ENCODE measurements at regions not wholly inside any gene's neighbourhood (a gene's known extent, or its start where the extent isn't known, plus 50 kb on each side); places are given as distances from the start of the nearest gene placed in this dataset.

- no peak for DNase-seq (ENCODE audit: low spot score)
- Histone ChIP-seq H3K4me3 (ENCODE audit: low read depth in 1 of 3, low read length in 3 of 3) (no peak overlapping the region), H3K9me3 (ENCODE audit: control insufficient read depth in 4 of 4, low read length in 3 of 4) (no peaks in the 10 kb centered on the region), H3K27ac (ENCODE audit: low read depth in 1 of 2, low read length in 2 of 2) (no peak overlapping the region), H3K9ac (ENCODE audit: low read depth in 1 of 2, low read length in 2 of 2) (no peak overlapping the region), H3K36me3 (ENCODE audit: control insufficient read depth in 4 of 4, insufficient read depth in 3 of 4, low read depth in 1 of 4, low read length in 3 of 4) (no peaks in the 10 kb centered on the region), H3K4me1 (ENCODE audit: control insufficient read depth in 4 of 4, insufficient read depth in 4 of 4, low read length in 3 of 4) (no peaks in the 10 kb centered on the region), H3K27me3 (ENCODE audit: control insufficient read depth in 4 of 4, insufficient read depth in 4 of 4, low read length in 3 of 4) (peaks cover 0 to 2% (median 0%) of the 10 kb centered on the region in 4 donors)
- 23% methylated on average over 12 of the region's 12 CpGs for WGBS
- no peak for TF ChIP-seq FOXA1 (IDR thresholded peaks at IDR 0.05)
- TF ChIP-seq NR2F2 (IDR thresholded peaks at IDR 0.05) = no peak
- no peak for TF ChIP-seq MAX (IDR thresholded peaks at IDR 0.05)
- no peak for TF ChIP-seq GABPA (IDR thresholded peaks at IDR 0.05 in 1 of 2, conservative IDR thresholded peaks at IDR 0.05 in 1 of 2)
- no peak for TF ChIP-seq HNF4A (conservative IDR thresholded peaks at IDR 0.05)
- TF ChIP-seq ATF3 (IDR thresholded peaks at IDR 0.05) = no peak
These were observed 568.4 kb downstream of the PLA2G4A start for GRCh38 chr1:187396929-187397796.

GRCh38 chr1:187408212-187409004 is 579.7 kb downstream of the PLA2G4A start:
- WGBS = 39% methylated on average over 4 of the region's 4 CpGs
- no peak for TF ChIP-seq HNF4G (IDR thresholded peaks at IDR 0.05)
- no peak for TF ChIP-seq FOXA2 (IDR thresholded peaks at IDR 0.05)
- no peak for TF ChIP-seq YY1 (IDR thresholded peaks at IDR 0.05)
- no peak for TF ChIP-seq TAF1 (conservative IDR thresholded peaks at IDR 0.05)
- TF ChIP-seq EGR1 (IDR thresholded peaks at IDR 0.05; ENCODE audit: low read depth in 2 of 2) = no peak

GRCh38 chr1:187409341-187409740 is 580.6 kb downstream of the PLA2G4A start:
- H3K4me3 ChIP-seq (ENCODE audit: low read depth in 1 of 3, low read length in 3 of 3) = no peak overlapping the region
- H3K9ac ChIP-seq (ENCODE audit: low read depth in 1 of 2, low read length in 2 of 2) = no peak overlapping the region
- no peak overlapping the region for H3K27ac ChIP-seq (ENCODE audit: low read depth in 1 of 2, low read length in 2 of 2)
- TF ChIP-seq FOXA2 (IDR thresholded peaks at IDR 0.05) = no peak
- DNase-seq (ENCODE audit: low spot score) = no peak
- no peaks in the 10 kb centered on the region for H3K9me3 ChIP-seq (ENCODE audit: control insufficient read depth in 4 of 4, low read length in 3 of 4)
- H3K36me3 ChIP-seq (ENCODE audit: control insufficient read depth in 4 of 4, insufficient read depth in 3 of 4, low read depth in 1 of 4, low read length in 3 of 4) = no peaks in the 10 kb centered on the region
- H3K4me1 ChIP-seq (ENCODE audit: control insufficient read depth in 4 of 4, insufficient read depth in 4 of 4, low read length in 3 of 4) = no peaks in the 10 kb centered on the region
- no peaks in the 10 kb centered on the region for H3K27me3 ChIP-seq (ENCODE audit: control insufficient read depth in 4 of 4, insufficient read depth in 4 of 4, low read length in 3 of 4)
- 15% methylated on average over 2 of the region's 2 CpGs for WGBS

More at GRCh38 chr1:187408212-187409004, 579.7 kb downstream of the PLA2G4A start:
- Histone ChIP-seq H3K9ac (ENCODE audit: low read depth in 1 of 2, low read length in 2 of 2) (no peak overlapping the region), H3K27me3 (ENCODE audit: control insufficient read depth in 4 of 4, insufficient read depth in 4 of 4, low read length in 3 of 4) (no peaks in the 10 kb centered on the region), H3K36me3 (ENCODE audit: control insufficient read depth in 4 of 4, insufficient read depth in 3 of 4, low read depth in 1 of 4, low read length in 3 of 4) (no peaks in the 10 kb centered on the region), H3K4me1 (ENCODE audit: control insufficient read depth in 4 of 4, insufficient read depth in 4 of 4, low read length in 3 of 4) (no peaks in the 10 kb centered on the region), H3K9me3 (ENCODE audit: control insufficient read depth in 4 of 4, low read length in 3 of 4) (no peaks in the 10 kb centered on the region), H3K27ac (ENCODE audit: low read depth in 1 of 2, low read length in 2 of 2) (no peak overlapping the region), H3K4me3 (ENCODE audit: low read depth in 1 of 3, low read length in 3 of 3) (no peak overlapping the region)
- DNase-seq (ENCODE audit: low spot score) = no peak

- WGBS = 77% methylated on average over 3 of the region's 3 CpGs
- no peak for TF ChIP-seq NR2F2 (IDR thresholded peaks at IDR 0.05)
- TF ChIP-seq ZBTB33 (IDR thresholded peaks at IDR 0.05) = no peak
- no peak for TF ChIP-seq JUND (IDR thresholded peaks at IDR 0.05)
- TF ChIP-seq RXRA (IDR thresholded peaks at IDR 0.05) = no peak
- TF ChIP-seq GABPA (IDR thresholded peaks at IDR 0.05 in 1 of 2, conservative IDR thresholded peaks at IDR 0.05 in 1 of 2) = no peak
- no peak for TF ChIP-seq ATF3 (IDR thresholded peaks at IDR 0.05)
- TF ChIP-seq HNF4G (IDR thresholded peaks at IDR 0.05) = no peak
- TF ChIP-seq HNF4A (conservative IDR thresholded peaks at IDR 0.05) = no peak
- no peak for TF ChIP-seq TAF1 (conservative IDR thresholded peaks at IDR 0.05)
- no peak for TF ChIP-seq EGR1 (IDR thresholded peaks at IDR 0.05; ENCODE audit: low read depth in 2 of 2)
- TF ChIP-seq MAX (IDR thresholded peaks at IDR 0.05) = no peak
- no peak for TF ChIP-seq YY1 (IDR thresholded peaks at IDR 0.05)
- TF ChIP-seq SP1 (IDR thresholded peaks at IDR 0.05) = no peak
- no peak for TF ChIP-seq CTCF (IDR thresholded peaks at IDR 0.05; ENCODE audit: low read depth, low read length, missing input control)
These were observed 582.4 kb downstream of the PLA2G4A start for GRCh38 chr1:187411118-187411517.

More at GRCh38 chr1:187411118-187411517, 582.4 kb downstream of the PLA2G4A start:
- Histone ChIP-seq H3K27me3 (ENCODE audit: control insufficient read depth in 4 of 4, insufficient read depth in 4 of 4, low read length in 3 of 4) (no peaks in the 10 kb centered on the region), H3K4me1 (ENCODE audit: control insufficient read depth in 4 of 4, insufficient read depth in 4 of 4, low read length in 3 of 4) (no peaks in the 10 kb centered on the region), H3K4me3 (ENCODE audit: low read depth in 1 of 3, low read length in 3 of 3) (no peak overlapping the region), H3K9me3 (ENCODE audit: control insufficient read depth in 4 of 4, low read length in 3 of 4) (no peaks in the 10 kb centered on the region), H3K27ac (ENCODE audit: low read depth in 1 of 2, low read length in 2 of 2) (no peak overlapping the region), H3K36me3 (ENCODE audit: control insufficient read depth in 4 of 4, insufficient read depth in 3 of 4, low read depth in 1 of 4, low read length in 3 of 4) (no peaks in the 10 kb centered on the region), H3K9ac (ENCODE audit: low read depth in 1 of 2, low read length in 2 of 2) (no peak overlapping the region)
- no peak for DNase-seq (ENCODE audit: low spot score)

Data from liver (tissue), 8 donors.